Activated T-cell treated with anti-CD3 and anti-CD28 coated beads for 24 hours (primary cell): ENCODE measurements at regions not wholly inside any gene's neighbourhood (a gene's known extent, or its start where the extent isn't known, plus 50 kb on each side); places are given as distances from the start of the nearest gene placed in this dataset.

Experiments used
- DNase-seq: peaks from one replicate; pipeline ENCODE4 v3.0.0-alpha.2; 2020; ENCODE audit warnings: low read depth

DNA sequence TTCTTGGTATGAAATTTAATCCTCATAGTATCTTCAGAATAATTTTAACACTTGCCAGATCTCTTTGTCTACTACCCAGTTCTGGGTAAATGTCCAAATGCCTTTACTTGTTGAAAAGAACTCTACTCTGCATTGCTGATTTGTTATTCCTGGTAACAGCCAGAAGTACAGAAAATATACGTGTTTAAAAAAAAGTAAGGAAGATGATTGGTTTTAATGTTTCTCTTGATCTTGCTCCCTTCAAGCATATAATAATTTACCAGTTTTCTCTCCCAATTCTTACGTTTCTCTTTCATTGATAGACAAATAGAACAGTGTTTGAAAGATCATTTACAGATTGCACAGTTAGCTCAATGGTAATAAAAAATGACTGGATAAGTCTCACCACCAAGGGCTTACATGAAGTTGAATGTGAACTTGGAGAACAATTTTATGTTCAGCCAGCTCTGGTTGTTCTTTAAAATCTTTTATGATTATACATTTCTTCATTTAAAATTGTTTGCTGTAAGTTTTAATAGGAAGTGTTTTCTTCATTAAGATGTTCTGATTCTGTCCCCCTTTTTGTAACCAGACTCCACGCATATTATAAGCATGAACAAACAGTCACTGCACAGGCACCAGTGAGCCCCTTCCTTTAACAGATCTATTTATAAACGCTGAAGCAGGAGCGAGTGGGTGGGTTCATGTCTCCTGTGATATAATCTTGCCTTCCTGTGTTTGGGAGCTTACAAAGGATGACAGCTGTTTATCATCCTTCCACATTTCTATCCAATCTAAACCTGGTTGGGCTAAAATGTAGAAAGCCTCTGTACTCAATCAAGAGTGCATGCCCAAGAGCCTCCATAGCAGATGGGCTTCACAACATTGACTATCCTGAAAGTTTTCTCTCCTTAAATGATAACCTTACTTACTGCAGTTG lies 299.5 kb downstream of the PRL start:
- DNase-seq, result no peak

DNA sequence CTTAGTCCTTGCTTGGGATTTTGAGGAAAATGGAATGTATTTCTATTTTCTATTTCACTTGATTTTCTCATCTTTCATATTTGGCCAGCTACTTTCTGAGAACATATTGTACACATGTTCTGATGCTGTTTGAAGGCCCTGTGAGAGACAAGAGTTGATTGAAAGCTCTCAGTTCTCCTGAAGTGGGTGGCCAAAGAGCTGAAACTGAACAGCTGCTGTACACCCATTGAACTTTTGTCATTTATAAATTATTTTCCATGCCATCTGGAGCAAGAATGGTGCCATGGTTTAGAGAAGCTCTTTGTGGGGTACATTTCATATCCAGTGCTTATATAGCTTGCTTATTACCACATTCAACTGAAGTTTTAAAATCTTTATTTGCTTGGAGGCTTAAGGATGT lies 298.3 kb downstream of the PRL start:
- DNase-seq, result no peak

DNA sequence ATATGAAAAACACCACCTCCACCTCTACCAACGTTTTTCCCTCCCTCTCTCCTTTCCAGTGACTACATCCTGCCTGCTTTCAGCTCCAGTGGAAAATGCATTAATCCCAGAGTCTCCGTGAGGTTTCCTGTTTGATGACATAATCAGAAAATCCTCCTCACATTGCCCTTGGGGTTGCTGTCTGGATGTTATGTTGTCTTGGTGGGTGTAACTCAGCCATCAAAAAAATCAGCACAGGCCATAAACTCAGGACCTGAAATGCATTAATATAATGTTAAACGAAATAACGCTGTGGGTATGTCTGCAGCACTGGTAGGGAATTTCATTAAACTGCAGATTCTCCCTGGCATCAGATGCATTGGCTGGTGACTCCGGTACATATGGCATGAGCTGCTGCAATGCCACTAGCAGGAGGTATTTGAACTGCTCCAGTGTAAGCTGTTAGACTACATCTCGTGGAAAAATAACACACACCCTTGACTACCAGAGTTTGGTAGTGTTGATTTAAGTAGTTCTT lies 297.8 kb downstream of the PRL start:
- DNase-seq, result no peak

DNA sequence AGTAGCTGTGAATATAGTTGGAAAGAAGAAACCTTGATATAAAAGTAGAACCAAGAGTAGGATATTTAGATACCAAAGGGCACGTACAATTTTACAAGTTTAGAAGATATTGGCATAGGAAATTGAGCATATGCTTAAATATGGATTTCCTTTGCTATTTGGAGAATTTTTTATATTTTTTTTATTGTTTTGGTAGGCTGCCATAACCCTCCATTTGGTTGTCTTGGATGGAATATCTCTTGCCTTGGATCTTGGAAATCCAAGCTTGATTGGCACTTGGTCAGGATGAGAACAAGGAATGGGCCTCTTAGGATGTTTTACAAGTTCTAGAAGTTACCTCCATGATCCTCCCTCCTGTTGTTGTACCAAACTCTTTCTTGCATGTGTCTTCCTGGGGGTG lies 297.1 kb downstream of the PRL start:
- DNase-seq, result no peak

DNA sequence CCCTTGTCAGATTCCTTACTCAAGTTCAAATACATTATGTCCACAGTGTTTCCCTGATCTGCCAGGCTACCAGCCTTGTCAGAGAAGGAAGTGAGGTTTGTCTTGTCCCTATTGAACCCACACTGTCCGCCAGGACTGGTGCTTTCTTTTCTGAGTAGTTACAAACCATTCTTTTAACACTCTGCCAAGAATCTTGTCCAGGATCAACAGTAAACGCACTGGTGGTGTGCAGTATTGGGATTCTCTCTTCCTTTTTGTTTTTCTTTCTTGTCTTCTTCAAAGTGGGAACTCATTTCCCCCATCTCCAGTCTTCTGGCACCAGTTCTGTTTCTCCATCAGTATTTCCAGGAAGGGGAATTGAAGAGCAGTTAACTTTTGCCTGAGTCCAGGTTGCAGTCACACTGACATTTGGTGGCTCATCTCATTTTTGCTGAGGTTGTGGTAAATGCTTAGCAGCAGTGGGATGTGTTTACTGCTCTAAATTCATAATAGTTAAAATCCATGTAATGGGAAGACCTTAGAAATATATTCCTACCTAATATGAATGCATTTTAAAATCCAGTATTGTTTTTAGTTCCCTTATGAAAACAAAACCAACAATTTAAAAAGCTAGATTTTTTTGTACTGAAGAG lies 295.3 kb downstream of the PRL start:
- DNase-seq, result no peak

DNA sequence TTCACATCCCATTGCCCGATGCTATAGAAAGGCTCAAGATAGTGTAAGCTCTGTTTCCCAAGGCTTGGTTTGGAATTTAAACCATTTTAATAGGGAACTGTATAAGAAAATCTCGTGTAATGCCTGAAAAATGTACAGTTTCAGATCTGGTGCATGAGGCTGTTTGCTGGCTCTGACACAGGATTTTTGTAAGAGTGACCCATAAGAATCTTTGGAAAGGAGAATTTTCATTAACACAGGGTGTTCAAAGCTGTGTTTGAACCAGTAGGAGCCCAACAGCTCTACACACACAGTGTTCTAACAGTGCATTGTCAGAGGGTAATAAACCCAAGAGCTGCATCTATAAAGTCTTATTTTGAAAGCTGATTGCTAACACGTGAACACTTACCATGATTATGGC lies 293.5 kb downstream of the PRL start:
- DNase-seq, result no peak

DNA sequence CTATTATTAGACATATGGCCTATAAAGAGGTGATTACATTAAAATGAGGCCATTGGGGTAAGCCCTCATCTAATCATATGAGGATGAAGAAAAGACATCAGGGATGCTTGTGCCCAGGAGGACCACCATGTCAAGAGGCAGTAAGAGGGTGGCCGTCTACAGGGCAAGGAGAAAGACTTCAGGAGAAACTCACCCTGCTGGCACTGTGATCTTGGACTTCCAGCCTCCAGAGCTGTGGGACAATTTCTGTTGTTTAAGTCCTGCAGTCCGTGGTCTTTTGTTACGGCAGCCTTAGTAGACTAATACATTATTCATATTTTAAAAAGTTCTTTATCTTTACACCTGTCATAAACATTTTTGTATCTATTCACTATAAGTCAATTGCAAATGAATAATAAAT lies 290.0 kb downstream of the PRL start:
- DNase-seq, result no peak

DNA sequence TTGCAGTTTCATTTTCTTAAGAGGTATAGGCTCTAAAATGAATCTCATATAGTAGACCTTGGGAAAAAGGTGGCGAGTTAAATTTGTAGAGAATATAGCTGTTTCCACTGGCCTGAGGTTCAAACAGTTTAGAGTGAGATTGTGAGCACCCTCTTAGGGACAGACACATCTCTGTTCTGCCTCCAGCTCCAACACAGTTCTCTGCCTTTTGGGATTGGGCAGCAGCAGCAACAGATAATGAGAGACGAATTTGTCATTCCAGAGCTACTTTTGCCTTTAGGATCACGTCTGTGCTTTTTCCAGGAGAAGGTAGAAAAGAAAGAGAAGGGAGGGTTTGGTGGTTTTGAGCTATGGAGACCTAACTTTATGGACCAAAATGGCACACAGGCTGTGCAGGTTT lies 289.4 kb downstream of the PRL start:
- DNase-seq, result no peak

DNA sequence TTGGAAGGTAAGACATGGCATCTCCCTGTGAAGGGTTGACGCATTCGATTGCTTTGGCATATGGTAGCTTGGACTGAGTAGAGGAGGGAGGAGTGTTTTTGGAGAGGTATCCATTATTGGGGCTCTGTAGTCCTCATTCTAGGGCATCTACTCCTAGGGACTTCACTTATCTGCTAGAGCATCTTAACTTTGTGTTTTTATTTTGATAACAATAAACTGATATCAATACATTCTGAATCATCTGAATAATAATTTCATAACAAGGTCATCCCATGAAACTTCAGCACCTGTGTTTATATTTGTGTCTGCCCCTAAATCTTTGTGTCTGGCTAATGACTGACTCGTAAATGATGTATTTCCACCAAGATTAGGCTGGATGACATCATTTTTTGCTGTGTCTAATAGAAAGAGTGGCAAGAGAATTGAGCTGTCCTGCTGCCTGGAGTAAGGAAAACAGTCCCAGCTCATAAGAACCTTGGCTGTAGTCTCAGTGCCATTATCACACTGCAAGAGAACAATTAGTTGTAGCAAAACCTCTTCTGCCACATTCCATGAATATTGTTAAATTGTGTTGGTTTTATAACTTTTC lies 288.5 kb downstream of the PRL start:
- DNase-seq, result no peak

DNA sequence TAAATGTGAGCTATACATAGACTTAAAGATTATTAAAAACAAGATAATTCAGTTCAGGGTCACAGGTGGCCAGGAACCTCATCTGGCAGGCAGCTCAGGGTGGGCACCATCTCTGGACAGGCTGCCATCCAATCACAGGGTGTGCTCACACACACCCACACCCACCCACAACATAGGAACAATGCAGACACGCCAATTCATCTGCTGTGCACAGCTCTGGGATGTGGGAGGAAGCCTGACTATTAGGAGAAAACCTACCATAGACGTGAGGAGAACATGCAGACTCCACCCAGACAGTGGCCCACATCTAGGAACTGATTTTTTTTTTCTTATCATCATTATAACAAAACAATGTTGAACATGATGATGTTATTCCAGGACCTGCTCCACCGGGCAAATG lies 286.7 kb downstream of the PRL start:
- no peak for DNase-seq

DNA sequence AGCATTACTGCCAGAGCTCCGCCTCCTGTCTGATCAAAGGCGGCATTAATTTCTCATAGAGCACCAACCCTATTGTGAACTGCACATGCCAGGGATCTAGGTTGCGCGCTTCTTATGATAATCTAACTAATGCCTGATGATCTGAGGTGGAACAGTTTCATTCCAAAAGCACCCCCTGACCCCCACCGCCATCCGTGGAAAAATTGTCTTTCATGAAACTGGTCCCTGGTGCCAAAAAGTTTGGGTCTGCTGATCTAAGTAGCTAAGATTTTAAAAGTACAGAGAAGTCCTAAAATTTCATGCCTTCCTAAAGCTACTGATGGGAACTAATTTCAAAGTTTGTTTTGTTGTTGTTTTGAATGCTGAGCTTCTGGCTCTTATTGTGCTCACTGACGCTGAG lies 281.6 kb downstream of the PRL start:
- no peak for DNase-seq

DNA sequence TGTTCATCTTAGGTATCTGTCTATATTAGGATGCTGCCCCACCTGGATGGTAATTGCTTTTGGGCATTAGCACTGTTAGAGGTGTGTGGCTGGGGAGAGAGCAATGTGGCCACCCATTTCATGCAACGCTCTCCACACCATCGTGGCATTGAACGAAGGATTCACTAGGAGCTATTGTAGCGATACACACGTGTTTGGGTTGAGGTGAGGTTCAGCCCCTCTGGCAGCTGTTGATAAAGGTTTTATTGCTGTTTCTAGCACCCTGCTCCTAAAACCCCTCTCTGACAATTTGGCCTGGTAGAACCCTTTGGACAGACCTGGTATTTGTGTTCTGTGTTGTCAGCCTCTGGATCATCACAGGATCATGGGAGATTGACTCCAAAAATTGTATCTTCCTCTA lies 280.9 kb downstream of the PRL start:
- no peak for DNase-seq

DNA sequence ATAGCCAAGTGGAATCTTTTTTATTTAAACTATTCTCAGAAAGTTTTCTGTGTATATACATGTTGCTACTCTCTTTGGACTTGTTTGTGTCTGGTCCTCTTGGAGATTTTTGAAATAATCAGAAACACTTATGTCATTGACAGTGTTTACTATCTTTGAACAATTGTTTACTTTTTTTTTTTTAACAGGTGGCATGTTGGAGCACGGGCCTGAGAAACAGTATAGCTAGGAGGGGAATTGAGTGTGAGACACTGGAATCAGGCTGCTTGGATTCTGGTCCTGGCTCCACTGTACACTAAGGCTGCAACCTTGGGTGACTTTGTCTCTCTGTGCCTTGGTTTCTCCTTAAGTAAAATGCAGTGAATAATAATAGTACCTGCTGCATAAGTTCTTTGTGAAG lies 279.6 kb downstream of the PRL start:
- no peak for DNase-seq

DNA sequence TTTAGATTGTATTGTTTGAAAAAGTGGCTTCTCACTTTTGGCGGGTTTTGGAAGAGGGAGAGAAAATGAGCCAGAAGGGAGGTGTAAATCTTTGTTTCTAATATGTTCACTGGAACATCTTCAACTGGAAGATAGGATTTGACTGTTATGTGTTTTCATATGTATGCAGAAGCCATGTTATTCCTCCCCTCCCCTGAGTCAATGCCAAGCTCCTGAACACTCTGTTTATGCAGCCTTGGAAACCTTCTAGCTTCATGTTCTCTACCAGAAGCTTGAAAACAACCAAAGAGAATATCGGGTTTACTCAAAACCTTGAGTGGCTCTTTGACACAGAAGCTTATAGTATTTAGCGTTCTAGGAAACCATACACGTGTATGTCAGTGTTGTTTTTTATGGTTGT lies 279.1 kb downstream of the PRL start:
- DNase-seq, result no peak

DNA sequence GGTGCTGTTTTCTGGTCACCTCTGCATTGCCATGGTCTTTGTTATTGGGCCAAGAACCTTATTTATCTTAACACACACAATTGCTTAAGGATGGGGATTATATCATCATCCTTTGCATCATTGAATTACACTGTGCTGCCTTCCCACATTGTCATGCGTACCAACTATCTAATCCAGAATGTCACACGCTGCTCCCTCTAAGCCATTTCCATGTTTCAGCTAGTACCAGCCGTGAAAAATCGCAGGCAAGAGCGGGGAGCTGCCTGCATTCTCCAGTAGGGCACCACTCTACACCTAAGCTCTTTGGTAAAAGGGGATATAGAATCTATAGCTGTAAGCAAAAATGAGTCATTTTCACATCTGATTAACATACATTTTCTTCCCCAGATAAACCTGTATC lies 277.0 kb downstream of the PRL start:
- no peak for DNase-seq

DNA sequence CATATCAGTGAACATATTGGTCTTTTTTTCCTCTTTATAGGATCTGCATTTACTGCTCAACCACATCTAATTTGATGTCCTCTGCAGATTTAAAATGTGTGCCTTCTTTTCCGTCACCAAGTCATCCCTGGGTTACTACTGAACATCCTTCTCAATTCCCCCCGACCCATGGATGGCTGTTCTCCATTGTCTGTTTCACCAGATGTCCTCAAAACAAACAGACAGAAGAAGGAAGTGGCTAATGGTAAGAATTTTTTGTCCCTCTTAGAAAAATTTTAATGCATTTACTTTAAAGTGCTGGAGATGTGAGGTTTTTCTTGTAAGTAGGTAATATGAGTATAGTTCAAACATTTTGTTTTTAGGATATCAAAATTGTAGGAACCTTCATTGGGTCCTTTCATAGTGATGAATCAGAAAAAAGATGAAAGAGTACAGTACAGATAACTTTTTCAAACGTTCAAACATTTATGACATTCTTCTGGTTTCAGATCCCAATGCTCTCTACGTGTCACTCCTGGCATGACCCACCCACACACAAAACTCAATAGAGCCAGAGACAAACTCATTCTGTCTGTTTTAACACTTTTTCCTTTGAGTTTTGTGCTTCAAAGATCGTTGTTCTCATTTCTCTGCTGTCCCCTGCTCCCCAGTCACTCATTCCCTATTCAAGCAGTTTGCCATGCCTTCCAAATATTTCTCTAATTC lies 276.4 kb downstream of the PRL start:
- DNase-seq, result no peak

DNA sequence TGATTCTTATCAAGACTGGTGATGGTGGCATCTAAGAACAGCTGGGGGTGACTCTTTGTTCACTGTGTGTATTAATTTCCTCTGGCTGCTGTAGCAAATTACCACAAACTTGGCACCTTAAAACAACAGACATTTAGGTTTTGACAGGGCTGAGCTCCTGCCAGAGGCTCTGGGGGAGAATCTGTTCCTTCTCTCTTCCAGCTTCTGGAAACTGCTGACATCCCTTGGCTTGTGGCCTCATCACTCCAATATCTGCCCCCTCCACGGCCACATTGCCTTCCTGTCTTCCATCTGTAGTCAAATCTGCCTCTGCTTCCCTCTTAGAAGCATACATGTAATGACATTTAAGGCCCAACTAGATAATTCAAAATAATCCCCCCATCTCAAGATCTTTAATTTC lies 274.9 kb downstream of the PRL start:
- no peak for DNase-seq

DNA sequence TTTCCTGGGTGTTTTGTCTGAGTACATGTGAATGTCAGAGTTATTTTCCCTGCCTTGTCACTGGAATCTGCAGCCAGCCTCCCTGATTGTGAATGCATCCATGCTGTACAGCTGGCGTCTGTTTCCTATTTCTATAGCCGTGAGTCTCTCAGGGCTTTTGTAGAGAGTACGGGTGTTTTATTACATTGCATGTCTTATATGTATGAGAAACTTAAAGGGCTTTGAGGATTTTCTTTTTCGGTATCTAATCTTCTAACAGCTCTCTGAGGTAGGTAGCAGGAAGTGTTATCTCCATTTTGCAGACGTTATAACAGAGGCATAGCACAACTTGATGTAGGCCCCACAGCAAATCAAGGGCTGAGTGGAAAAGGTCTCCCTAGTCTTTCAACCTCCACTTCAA lies 272.9 kb downstream of the PRL start:
- DNase-seq, result no peak

DNA sequence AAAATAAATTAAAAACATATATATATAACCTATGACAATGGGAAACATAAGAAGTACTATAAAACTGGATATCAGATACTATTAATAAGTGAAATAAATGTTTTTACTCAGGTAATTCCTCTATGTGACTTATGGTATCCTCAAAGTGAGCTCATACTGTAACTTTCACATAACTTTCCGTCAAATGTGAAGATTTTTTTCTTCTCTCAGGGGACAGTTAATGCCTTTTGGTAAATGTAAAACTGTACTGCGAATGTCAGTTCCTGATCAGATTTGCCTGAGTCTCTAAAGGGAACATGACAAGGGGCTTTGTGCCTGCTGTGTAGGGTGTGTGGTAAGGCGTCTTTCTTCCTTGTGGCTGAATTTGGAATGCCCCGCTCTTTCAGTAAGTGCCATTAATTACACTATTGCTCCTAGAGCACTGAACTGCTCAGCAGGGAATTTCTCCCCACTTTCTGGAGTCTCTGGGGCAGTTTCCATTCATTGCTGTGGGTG lies 271.8 kb downstream of the PRL start:
- DNase-seq, result no peak

DNA sequence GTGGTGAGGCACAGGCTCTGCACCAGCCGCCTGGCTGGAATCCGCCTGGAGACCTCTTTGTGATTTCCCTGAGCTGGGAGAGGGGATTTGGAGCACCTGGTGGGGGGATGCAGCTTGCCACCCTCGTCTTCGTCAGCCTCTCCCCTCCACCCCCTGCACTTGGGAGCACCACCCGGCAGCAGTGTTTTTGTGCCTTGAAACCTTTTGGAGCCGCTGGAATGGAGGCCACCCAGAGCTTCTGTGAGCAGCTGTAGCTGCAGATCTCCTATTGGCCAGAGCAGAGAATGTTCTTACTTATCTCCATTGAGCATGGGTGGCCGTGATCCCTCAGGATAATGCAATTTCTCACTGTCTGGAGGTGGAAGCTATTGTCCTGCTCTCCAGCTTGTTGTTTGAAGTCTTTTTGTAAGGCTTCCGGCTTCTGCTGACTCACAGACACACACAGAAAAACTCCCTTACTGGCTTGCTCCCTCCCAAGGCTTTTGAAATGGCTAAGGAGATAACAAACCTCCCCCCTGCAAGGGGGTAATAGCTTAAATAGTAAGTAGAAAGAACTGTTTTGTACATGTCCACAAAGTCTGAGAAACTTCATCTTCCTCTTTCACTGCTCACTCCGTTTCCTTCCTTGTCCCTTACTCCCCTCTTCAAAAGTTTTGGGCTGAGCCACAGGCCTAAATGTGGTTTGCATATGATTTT lies 271.2 kb downstream of the PRL start:
- no peak for DNase-seq

DNA sequence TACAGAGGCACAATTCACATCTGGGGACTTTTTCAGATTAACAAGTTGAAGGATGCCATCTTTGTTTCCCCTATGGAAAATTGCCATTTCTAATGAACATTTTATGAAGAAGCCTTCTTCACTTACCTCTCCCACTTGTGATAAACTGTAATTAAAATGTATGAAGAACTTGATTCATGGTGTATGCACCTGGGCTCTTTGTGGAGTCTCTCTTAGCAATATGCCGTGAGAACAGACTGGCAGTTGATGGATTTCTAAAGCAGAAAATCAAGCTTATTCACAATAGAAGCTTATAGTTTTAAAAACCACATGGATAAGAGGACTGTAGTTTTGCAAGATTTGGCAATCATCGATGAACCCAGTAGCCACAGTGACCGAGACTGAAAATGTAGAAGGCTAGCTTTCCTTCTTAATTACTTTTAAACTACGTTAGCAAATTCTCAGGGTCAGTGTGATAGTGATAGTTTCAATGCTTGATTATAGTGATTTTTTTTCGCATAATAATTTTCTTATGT lies 270.6 kb downstream of the PRL start:
- DNase-seq, result no peak
